Heart right ventricle (tissue), 16 donors: ENCODE measurements at regions not wholly inside any gene's neighbourhood (a gene's known extent, or its start where the extent isn't known, plus 50 kb on each side); places are given as distances from the start of the nearest gene placed in this dataset.

Experiments
- ATAC-seq, 8 donors: fragments of 200-7000 bp; cut with Tn5 transposase; one replicate each; pipeline ENCODE4 v1.9.1; 2020; ENCODE audit warnings: mild to moderate bottlenecking in 8 of 8, moderate library complexity in 8 of 8, moderate number of reproducible peaks in 1 of 8
- DNase-seq, 2 donors: peaks; one replicate each; pipeline ENCODE4 v3.0.0-alpha.2; 2020
- H3K27ac ChIP-seq, 10 donors: fragments of 200-600 bp; sonication (generic) in 2 of 10; one replicate each; pipeline versions ENCODE4 v1.5.0 to v1.8.0; 2020 to 2022; ENCODE audit warnings: mild to moderate bottlenecking in 3 of 10
- H3K27me3 ChIP-seq, 7 donors: fragments of 200-600 bp; one replicate each; pipeline ENCODE4 v1.8.0; 2021 to 2022; ENCODE audit warnings: mild to moderate bottlenecking in 2 of 7
- H3K36me3 ChIP-seq, 9 donors: fragments of 200-600 bp; sonication (generic) in 1 of 9; one replicate each; pipeline versions ENCODE4 v1.5.0 to v1.8.0; 2020 to 2022; ENCODE audit warnings: mild to moderate bottlenecking in 2 of 9
- H3K4me1 ChIP-seq, 9 donors: fragments of 200-600 bp; sonication (generic) in 1 of 9; one replicate each; pipeline versions ENCODE4 v1.5.0 to v1.8.0; 2020 to 2022; ENCODE audit warnings: mild to moderate bottlenecking in 4 of 9
- H3K4me3 ChIP-seq, 10 donors: fragments of 200-600 bp; sonication (generic) in 2 of 10; one replicate each; pipeline versions ENCODE4 v1.5.0 to v1.8.0; 2020 to 2022; ENCODE audit warnings: mild to moderate bottlenecking in 7 of 10, moderate library complexity in 2 of 10
- H3K9me3 ChIP-seq, 11 donors: fragments of 200-600 bp in 10 of 11; sonication (generic) in 2 of 11; one replicate each; pipeline versions ENCODE4 v1.5.0 to v1.8.0; 2013 to 2022; ENCODE audit warnings: mild to moderate bottlenecking in 2 of 11, control low read depth in 1 of 11, moderate library complexity in 1 of 11
- WGBS, 2 donors: extraction: QIAGEN DNeasy Blood & Tissue Kit; methylation state at CpG; one replicate each; pipeline ENCODE4 v1.1.7; 2013; ENCODE audit warnings: inconsistent platforms in 1 of 2; 5-methylcytosine and 5-hydroxymethylcytosine counted together
- intact Hi-C, 10 donors: fragments of 100-400 bp; cut with DNase I; formaldehyde crosslinking; loops; one replicate each; pipeline versions ENCODE4 v1.11.1 to v1.14.2; 2022
- TF ChIP-seq, protein P1 (sequence below), 9 donors: fragments of 200-600 bp; sonication (generic) in 2 of 9; IDR thresholded peaks; one replicate each; pipeline versions ENCODE4 v1.5.0 to v1.8.0; 2021 to 2022; ENCODE audit warnings: antibody characterized with exemption in 9 of 9, mild to moderate bottlenecking in 5 of 9, moderate library complexity in 1 of 9
- donor health status: Arrhythmogenic right ventricular cardiomyopathy.
- donor health status: ischemic (EF 13 %, LVEDD 7.1; RV severe dilation, severe dysfunction).
- donor health status: healthy with polysubstance abuse.
- donor health status: DM: no; HTN: yes; CAD: no.
- donor health status: DM: no; HTN: no; CAD: no.
- donor health status: ischemic (EF 25% LVEDD 6.9; RV normal size, moderate dysfunction).
- donor health status: ischemic (EF 25% LVEDD 5.7; RV mildly dilated, moderate dysfunction).
- donor health status: healthy.
- donor health status: DM: yes; HTN: yes; CAD: no.
- donor health status: Ischemic cardiomyopathy.
- donor health status: ischemic (EF 35%, LVEDD 5.7; RV mildly dilated, moderate dysfunction).
- donor health status: nonischemic (EF 11% LVEDD 7.7; RV severe dilation, severe dysfunction).
- donor health status: DM: yes; HTN: yes; CAD: no.
- donor health status: PGD.
- donor health status: ischemic (EF 29% LVEDD 5.4; RV normal size, mild dysfunction).
- donor health status: nonischemic (EF 23%, LVEDD 6.1; RV moderate dilation, normal function).

DNA sequence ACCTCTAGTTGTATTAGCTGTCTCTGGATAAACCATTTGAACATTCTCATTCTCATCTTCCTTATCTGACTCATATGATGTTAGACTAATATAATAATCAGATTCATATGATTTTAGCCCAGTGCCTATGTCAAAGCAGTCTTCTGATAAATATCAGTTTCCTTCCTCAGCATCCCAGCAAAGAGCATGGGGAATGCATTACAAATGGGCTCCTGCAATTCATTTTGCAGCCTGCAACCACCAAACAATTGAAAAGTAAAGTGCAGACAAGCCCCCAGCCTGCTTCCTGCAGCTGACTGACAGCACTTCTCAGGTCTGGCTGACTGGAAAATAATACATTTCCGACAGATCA, 78.2 kb upstream of the STAC start:
- peaks cover 0 to 4% (median 0%) of the 10 kb centered on the region in 11 donors for H3K9me3 ChIP-seq
- no peak for DNase-seq
- no peaks in the 10 kb centered on the region for H3K36me3 ChIP-seq
- 51 to 55% methylated on average over 1 of the region's 1 CpG for WGBS, 2 donors
- peaks cover 0 to 9% (median 0%) of the 10 kb centered on the region in 9 donors for H3K4me1 ChIP-seq
- TF ChIP-seq, protein P1, sequence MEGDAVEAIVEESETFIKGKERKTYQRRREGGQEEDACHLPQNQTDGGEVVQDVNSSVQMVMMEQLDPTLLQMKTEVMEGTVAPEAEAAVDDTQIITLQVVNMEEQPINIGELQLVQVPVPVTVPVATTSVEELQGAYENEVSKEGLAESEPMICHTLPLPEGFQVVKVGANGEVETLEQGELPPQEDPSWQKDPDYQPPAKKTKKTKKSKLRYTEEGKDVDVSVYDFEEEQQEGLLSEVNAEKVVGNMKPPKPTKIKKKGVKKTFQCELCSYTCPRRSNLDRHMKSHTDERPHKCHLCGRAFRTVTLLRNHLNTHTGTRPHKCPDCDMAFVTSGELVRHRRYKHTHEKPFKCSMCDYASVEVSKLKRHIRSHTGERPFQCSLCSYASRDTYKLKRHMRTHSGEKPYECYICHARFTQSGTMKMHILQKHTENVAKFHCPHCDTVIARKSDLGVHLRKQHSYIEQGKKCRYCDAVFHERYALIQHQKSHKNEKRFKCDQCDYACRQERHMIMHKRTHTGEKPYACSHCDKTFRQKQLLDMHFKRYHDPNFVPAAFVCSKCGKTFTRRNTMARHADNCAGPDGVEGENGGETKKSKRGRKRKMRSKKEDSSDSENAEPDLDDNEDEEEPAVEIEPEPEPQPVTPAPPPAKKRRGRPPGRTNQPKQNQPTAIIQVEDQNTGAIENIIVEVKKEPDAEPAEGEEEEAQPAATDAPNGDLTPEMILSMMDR (IDR thresholded peaks at IDR 0.05): no peak
- no peak overlapping the region for H3K27ac ChIP-seq
- ATAC-seq: no peak
- no peak overlapping the region for H3K4me3 ChIP-seq
- intact Hi-C loops: no loop called here
- no peaks in the 10 kb centered on the region for H3K27me3 ChIP-seq

DNA sequence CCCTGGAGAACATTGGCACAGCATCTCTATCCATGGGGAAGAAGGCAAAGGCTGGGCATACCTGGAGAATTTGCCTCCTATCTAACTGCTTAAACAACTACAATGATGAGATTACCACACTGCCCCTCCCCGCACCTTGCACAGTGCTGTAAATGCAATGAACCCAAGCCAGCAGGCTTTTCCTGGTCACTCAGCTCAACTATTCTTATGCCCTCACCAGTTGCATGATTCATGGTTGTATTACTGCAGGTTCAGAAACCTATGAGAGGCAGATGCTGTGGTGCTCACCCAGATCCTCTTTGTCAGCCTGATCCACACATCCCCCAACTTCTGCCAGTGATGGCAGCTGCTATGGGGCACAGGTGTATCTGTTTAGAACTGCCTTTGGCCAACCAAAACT, 77.7 kb upstream of the STAC start:
- WGBS, 2 donors: 59 to 82% methylated on average over 1 of the region's 1 CpG
- peaks cover 0 to 6% (median 0%) of the 10 kb centered on the region in 9 donors for H3K4me1 ChIP-seq
- peaks cover 0 to 4% (median 0%) of the 10 kb centered on the region in 11 donors for H3K9me3 ChIP-seq
- DNase-seq (no peak), ATAC-seq (no peak)
- TF ChIP-seq, protein P1 (IDR thresholded peaks at IDR 0.05): no peak
- intact Hi-C loops: no loop called here
- H3K27me3 ChIP-seq: no peaks in the 10 kb centered on the region
- H3K27ac ChIP-seq: no peak overlapping the region
- no peaks in the 10 kb centered on the region for H3K36me3 ChIP-seq
- no peak overlapping the region for H3K4me3 ChIP-seq

DNA sequence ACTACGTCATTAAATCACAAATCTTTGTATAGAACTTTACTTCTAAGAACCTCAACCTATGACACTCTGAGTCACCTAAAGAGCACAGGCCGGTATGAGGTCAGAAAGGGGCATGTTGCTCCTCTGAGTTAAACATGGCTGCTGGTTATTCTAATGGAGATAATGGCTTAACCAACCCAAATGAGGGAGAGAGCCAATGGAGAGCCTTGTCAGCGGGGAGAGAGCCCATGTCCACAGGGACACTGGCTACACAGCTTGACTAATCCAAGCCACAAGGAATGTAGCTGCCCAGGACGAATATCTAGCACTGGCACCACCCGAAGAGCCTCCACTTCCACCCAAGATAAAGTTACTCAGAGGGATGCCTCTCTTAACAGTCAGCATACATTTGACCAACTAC, 77.0 kb upstream of the STAC start:
- TF ChIP-seq, protein P1 (IDR thresholded peaks at IDR 0.05): no peak
- intact Hi-C loops: no loop called here

DNA sequence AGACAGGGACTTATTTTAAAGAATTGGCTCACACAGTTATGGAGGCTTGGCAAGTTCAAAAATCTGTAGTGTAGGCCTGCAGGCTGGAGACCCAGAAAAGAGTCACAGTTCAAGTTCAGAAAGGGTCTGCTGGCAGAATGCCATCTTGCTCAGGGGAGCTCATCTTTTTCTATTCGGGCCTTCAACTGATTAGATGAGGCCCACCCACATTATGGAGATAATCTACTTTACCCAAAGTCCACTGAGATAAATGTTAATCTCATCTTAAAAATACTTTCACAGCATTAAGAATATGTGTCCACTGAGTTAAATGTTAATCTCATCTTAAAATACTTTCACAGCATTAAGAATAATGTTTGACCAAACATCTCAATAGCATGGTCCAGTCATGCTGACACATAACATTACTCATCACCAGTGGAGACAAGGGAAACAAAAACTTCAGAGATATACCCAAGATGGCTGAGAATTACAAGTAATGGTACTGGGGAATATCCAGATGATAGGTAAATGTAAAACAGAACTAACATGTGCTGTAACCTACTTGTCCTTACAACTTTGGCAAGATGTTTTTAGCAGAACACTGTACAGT, 74.3 kb upstream of the STAC start:
- intact Hi-C loops: no loop called here
- Histone ChIP-seq H3K4me3 (no peak overlapping the region), H3K4me1 (peaks cover 0 to 4% (median 0%) of the 10 kb centered on the region in 9 donors), H3K27ac (no peak overlapping the region), H3K36me3 (no peaks in the 10 kb centered on the region), H3K9me3 (peaks cover 0 to 4% (median 0%) of the 10 kb centered on the region in 11 donors), H3K27me3 (no peaks in the 10 kb centered on the region)
- ATAC-seq (no peak), DNase-seq (no peak)
- TF ChIP-seq, protein P1 (IDR thresholded peaks at IDR 0.05): no peak
- 61 to 66% methylated on average over 1 of the region's 1 CpG for WGBS, 2 donors

More for the DNA sequence above, 77.0 kb upstream of the STAC start:
- DNase-seq (no peak), ATAC-seq (no peak)
- Histone ChIP-seq H3K4me3 (no peak overlapping the region), H3K27me3 (no peaks in the 10 kb centered on the region), H3K36me3 (no peaks in the 10 kb centered on the region), H3K4me1 (peaks cover 0 to 4% (median 0%) of the 10 kb centered on the region in 9 donors), H3K9me3 (peaks cover 0 to 4% (median 0%) of the 10 kb centered on the region in 11 donors), H3K27ac (no peak overlapping the region)
- WGBS, 2 donors: 85 to 91% methylated on average over 5 of the region's 5 CpGs
